Fibroblast of lung (primary cell): ENCODE measurements at regions not wholly inside any gene's neighbourhood (a gene's known extent, or its start where the extent isn't known, plus 50 kb on each side); places are given as distances from the start of the nearest gene placed in this dataset.

Source experiments
- CTCF ChIP-seq, 2 donors: IDR thresholded peaks in 1 of 2; conservative IDR thresholded peaks in 1 of 2; 1 replicate in 1 of 2; 2 replicates in 1 of 2; pipeline ENCODE4 v1.5.1; 2011 to 2012; ENCODE audit warnings: low read length in 2 of 2, control low read depth in 1 of 2, inconsistent platforms in 1 of 2, low read depth in 1 of 2, mild to moderate bottlenecking in 1 of 2
- EZH2 ChIP-seq: IDR thresholded peaks from 2 replicates; pipeline ENCODE4 v1.5.1; 2012; ENCODE audit warnings: low read length, control low read depth, mild to moderate bottlenecking; ENCODE audit errors: missing control alignments

GRCh38 chr2:36235426-36235825, 120.2 kb upstream of the CRIM1 start:
- no peak for TF ChIP-seq CTCF (conservative IDR thresholded peaks at IDR 0.05 in 1 of 2, IDR thresholded peaks at IDR 0.05 in 1 of 2; ENCODE audit: low read depth in 1 of 2, low read length in 2 of 2)
- TF ChIP-seq EZH2: no peak
